GM12892 (cell line): ENCODE measurements at regions not wholly inside any gene's neighbourhood (a gene's known extent, or its start where the extent isn't known, plus 50 kb on each side); places are given as distances from the start of the nearest gene placed in this dataset.

Source experiments
- POLR2A ChIP-seq: IDR thresholded peaks from 2 replicates; pipeline ENCODE4 v1.6.1; 2011; ENCODE audit warnings: low read depth, low read length, control low read depth
- POLR2AphosphoS5 ChIP-seq: IDR thresholded peaks from 2 replicates; pipeline ENCODE4 v1.6.1; 2011; ENCODE audit warnings: low read depth, low read length, control low read depth
- TAF1 ChIP-seq: IDR thresholded peaks from 2 replicates; pipeline ENCODE4 v1.6.1; 2011; ENCODE audit warnings: low read depth, mild to moderate bottlenecking, control low read depth, low read length, borderline replicate concordance

GRCh38 chr13:47417485-47417884 lies 520.6 kb upstream of the HTR2A start:
- TF ChIP-seq POLR2AphosphoS5: no peak
- no peak for TF ChIP-seq POLR2A
- no peak for TF ChIP-seq TAF1
